Adrenal gland (tissue), 9 donors: ENCODE measurements at regions not wholly inside any gene's neighbourhood (a gene's known extent, or its start where the extent isn't known, plus 50 kb on each side); places are given as distances from the start of the nearest gene placed in this dataset.

ENCODE experiments used
- DNase-seq, 7 donors: peaks; one replicate each; pipeline ENCODE4 v3.0.0-alpha.2; 2019 to 2020
- H3K27ac ChIP-seq, 5 donors: fragments of 200-600 bp; sonication (generic) in 4 of 5; 1 replicate in 3 of 5; 2 replicates in 2 of 5; pipeline versions ENCODE4 v1.5.1 to v1.8.0; 2016 to 2020; ENCODE audit warnings: mild to moderate bottlenecking in 1 of 5
- H3K27me3 ChIP-seq: fragments of 200-600 bp; 2 replicates; pipeline ENCODE4 v1.8.0; 2021
- H3K36me3 ChIP-seq, 2 donors: fragments of 200-600 bp; replicated peaks in 1 of 2; 1 replicate in 1 of 2; 2 replicates in 1 of 2; pipeline versions ENCODE4 v1.5.1 to v1.8.0; 2018 to 2022
- H3K4me1 ChIP-seq, 2 donors: fragments of 200-600 bp; replicated peaks in 1 of 2; 1 replicate in 1 of 2; 2 replicates in 1 of 2; pipeline versions ENCODE4 v1.5.1 to v1.8.0; 2018 to 2021
- H3K4me3 ChIP-seq, 4 donors: fragments of 200-600 bp; sonication (generic) in 3 of 4; one replicate each; pipeline ENCODE4 v1.5.1; 2016 to 2018
- H3K9me3 ChIP-seq, 3 donors: fragments of 200-600 bp; sonication (generic) in 1 of 3; replicated peaks in 1 of 3; 1 replicate in 2 of 3; 2 replicates in 1 of 3; pipeline versions ENCODE4 v1.5.1 to v1.8.0; 2016 to 2021
- POLR2A ChIP-seq, 2 donors: fragments of 450-650 bp; IDR thresholded peaks; one replicate each; pipeline ENCODE4 v1.6.1; 2017; ENCODE audit warnings: antibody characterized with exemption in 2 of 2, mild to moderate bottlenecking in 2 of 2, moderate library complexity in 1 of 2
- whole genome bisulfite sequencing, 4 donors: extraction: QIAGEN DNeasy Blood & Tissue Kit in 2 of 4; methylation state at CpG; one replicate each; pipeline versions ENCODE4 v1.1.5 to v1.1.7; 2013 to 2017; 5-methylcytosine and 5-hydroxymethylcytosine counted together
- intact Hi-C, 2 donors: fragments of 100-400 bp; cut with DNase I; formaldehyde crosslinking; loops; one replicate each; pipeline versions ENCODE4 v1.14.1 to v1.15.0; 2022 to 2023
- TF ChIP-seq, protein P1 (sequence below), 6 experiments: fragments of 450-650 bp in 4 of 6; fragments of 200-600 bp in 2 of 6; sonication (generic) in 1 of 6; IDR thresholded peaks; 1 replicate in 5 of 6; 2 replicates in 1 of 6; pipeline versions ENCODE4 v1.5.1 to v1.8.0; 2016 to 2021; ENCODE audit warnings: antibody characterized with exemption in 6 of 6, mild to moderate bottlenecking in 2 of 6, moderate library complexity in 1 of 6
- donor health status: healthy with polysubstance abuse.
- donor health status: Bipolar disorder and iron deficiency.
- donor health status: DM: yes; HTN: yes; CAD: no.
- donor health status: DM: no; HTN: no; CAD: no.
- donor health status: DM: no; HTN: no; CAD: no.

GRCh38 chr16:64144617-64145016 lies 977.2 kb downstream of the CDH11 start:
- H3K27ac ChIP-seq = no peak overlapping the region
- intact Hi-C loops = no loop called here
- no peaks in the 10 kb centered on the region for H3K9me3 ChIP-seq
- TF ChIP-seq, protein P1, sequence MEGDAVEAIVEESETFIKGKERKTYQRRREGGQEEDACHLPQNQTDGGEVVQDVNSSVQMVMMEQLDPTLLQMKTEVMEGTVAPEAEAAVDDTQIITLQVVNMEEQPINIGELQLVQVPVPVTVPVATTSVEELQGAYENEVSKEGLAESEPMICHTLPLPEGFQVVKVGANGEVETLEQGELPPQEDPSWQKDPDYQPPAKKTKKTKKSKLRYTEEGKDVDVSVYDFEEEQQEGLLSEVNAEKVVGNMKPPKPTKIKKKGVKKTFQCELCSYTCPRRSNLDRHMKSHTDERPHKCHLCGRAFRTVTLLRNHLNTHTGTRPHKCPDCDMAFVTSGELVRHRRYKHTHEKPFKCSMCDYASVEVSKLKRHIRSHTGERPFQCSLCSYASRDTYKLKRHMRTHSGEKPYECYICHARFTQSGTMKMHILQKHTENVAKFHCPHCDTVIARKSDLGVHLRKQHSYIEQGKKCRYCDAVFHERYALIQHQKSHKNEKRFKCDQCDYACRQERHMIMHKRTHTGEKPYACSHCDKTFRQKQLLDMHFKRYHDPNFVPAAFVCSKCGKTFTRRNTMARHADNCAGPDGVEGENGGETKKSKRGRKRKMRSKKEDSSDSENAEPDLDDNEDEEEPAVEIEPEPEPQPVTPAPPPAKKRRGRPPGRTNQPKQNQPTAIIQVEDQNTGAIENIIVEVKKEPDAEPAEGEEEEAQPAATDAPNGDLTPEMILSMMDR (IDR thresholded peaks at IDR 0.05) = no peak
- no peak for TF ChIP-seq POLR2A (IDR thresholded peaks at IDR 0.05)
- no peak overlapping the region for H3K4me3 ChIP-seq
- H3K27me3 ChIP-seq = no peaks in the 10 kb centered on the region
- no peak for DNase-seq
- no peaks in the 10 kb centered on the region for H3K36me3 ChIP-seq
- H3K4me1 ChIP-seq = no peaks in the 10 kb centered on the region
- WGBS, 4 donors = 60 to 75% (median 70%) methylated on average over 2 of the region's 2 CpGs

DNA sequence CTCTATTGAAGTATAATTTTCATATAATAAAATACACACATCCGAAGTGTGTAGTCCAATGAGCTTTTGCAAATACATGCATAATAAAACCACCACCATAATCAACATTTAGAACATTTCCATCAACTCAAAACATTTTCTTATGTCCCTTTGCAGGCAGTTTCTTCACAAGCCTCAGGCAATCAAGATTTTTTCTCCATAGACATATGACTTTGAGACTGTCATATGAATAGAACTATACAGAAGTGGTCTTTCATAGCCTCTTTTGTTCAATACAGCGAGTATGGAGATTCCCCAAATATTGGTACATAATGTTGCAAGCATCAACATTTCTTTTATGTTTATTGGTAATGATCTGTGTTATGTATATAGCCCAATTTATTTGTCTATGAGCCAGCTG lies 983.2 kb downstream of the CDH11 start:
- Histone ChIP-seq H3K27ac (no peak overlapping the region), H3K27me3 (no peaks in the 10 kb centered on the region), H3K9me3 (no peaks in the 10 kb centered on the region), H3K4me3 (no peak overlapping the region), H3K36me3 (no peaks in the 10 kb centered on the region), H3K4me1 (no peaks in the 10 kb centered on the region)
- intact Hi-C loops = no loop called here
- WGBS, 4 donors = 65 to 94% (median 84%) methylated on average over 2 of the region's 2 CpGs
- TF ChIP-seq, protein P1 (IDR thresholded peaks at IDR 0.05) = no peak
- TF ChIP-seq POLR2A (IDR thresholded peaks at IDR 0.05) = no peak
- no peak for DNase-seq

- Histone ChIP-seq H3K4me1 (no peaks in the 10 kb centered on the region), H3K27me3 (no peaks in the 10 kb centered on the region), H3K4me3 (no peak overlapping the region), H3K9me3 (no peaks in the 10 kb centered on the region), H3K27ac (no peak overlapping the region), H3K36me3 (no peaks in the 10 kb centered on the region)
- WGBS, 4 donors = 89 to 95% (median 89%) methylated on average over 8 of the region's 8 CpGs
- TF ChIP-seq, protein P1 (IDR thresholded peaks at IDR 0.05) = no peak
- TF ChIP-seq POLR2A (IDR thresholded peaks at IDR 0.05) = no peak
- DNase-seq = no peak
- intact Hi-C loops = no loop called here
Observed at GRCh38 chr16:64138006-64138405, 983.9 kb downstream of the CDH11 start.

DNA sequence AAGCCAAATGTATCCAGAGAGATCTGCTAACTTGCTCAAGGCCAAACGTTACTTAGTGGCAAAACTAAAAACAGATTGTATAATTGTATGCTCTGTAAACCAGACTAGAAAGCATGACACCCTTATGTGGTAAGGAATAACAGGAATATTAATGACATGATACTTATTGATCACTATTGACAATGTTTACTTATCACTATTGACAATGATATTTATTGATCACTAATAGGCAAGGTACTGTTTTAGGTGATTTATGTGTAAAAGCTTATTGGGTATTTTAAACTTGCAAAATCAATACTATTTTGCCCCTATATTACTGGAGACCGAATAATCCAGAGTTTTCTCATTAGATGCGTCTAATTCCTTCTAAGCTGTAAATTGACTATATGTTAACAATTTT lies 985.1 kb downstream of the CDH11 start:
- H3K9me3 ChIP-seq = no peaks in the 10 kb centered on the region
- 67 to 76% (median 72%) methylated on average over 3 of the region's 3 CpGs for WGBS, 4 donors
- intact Hi-C loops = no loop called here

More for the DNA sequence above, 985.1 kb downstream of the CDH11 start:
- no peak for DNase-seq
- H3K4me1 ChIP-seq = no peaks in the 10 kb centered on the region
- no peaks in the 10 kb centered on the region for H3K27me3 ChIP-seq
- H3K27ac ChIP-seq = no peak overlapping the region
- TF ChIP-seq, protein P1 (IDR thresholded peaks at IDR 0.05) = no peak
- TF ChIP-seq POLR2A (IDR thresholded peaks at IDR 0.05) = no peak
- no peak overlapping the region for H3K4me3 ChIP-seq
- H3K36me3 ChIP-seq = no peaks in the 10 kb centered on the region
